ENCODE measurements at regions not wholly inside any gene's neighbourhood (a gene's known extent, or its start where the extent isn't known, plus 50 kb on each side); places are given as distances from the start of the nearest gene placed in this dataset.

DNA sequence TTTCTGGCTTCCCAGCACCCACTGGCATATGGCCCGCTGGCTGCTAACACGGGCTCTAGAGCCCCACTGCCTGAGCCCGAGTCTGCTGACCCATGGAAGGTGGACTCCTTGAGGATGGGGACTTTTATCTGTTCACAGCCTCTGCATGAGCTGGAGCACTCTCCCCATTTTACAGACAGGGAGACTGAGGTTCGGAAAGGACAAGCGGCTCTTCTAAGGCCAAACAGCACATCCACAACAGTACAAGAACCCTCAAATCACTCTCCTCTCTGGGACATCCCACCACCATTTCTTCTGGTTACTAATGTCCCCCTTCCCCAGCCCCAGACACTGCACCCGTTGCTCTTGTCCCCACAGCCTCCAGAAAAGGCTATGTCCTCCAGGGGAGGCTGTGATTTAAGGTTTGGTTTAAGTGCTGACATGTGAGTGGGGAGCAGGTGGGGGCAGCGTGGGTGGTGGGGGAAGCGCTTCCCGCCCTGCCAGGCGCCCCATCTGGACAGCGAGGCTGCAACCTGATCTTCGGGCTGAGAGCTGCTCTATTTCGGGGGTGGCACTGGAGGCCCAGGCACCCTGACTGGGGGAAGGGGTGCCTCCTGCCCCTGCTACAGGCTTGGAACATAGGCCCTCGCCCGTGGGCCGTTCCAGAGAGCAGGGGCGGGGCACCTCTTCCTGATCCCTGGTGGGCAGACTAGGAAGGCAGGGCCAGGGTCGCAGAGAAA lies 104.8 kb upstream of the WNT4 start:
- no peak for DNase-seq (ENCODE audit: low spot score)
- ATAC-seq = no peak
- no peak overlapping the region for H2AFZ ChIP-seq (ENCODE audit: low read length)
- CTCF ChIA-PET (ENCODE audit: low intra/inter-chr PET ratio, low total read pairs) = no interaction called here
- no peak for FAIRE-seq
- H3K79me2 ChIP-seq (ENCODE audit: insufficient read depth, low read length) = no peaks in the 10 kb centered on the region
- intact Hi-C loops (cut with micrococcal nuclease; ENCODE audit: unreplicated experiment) (no loop called here), in situ Hi-C loops (cut with HindIII; ENCODE audit: extremely low pct_ligation_motif_present, low pct_unique_long_range_greater_than_20kb) (no loop called here)
- TF ChIP-seq ATF7 (IDR thresholded peaks at IDR 0.05) = no peak
- TF ChIP-seq ATF7 (CRISPR knock-in tag; IDR thresholded peaks at IDR 0.05) = no peak
- TF ChIP-seq HNRNPK (IDR thresholded peaks at IDR 0.05; ENCODE audit: low read depth, low read length, poor library complexity, severe bottlenecking) = no peak
- no peak for TF ChIP-seq YY1 (IDR thresholded peaks at IDR 0.05; ENCODE audit: insufficient read depth, insufficient replicate concordance, low read depth, low read length)
- TF ChIP-seq, protein P1, sequence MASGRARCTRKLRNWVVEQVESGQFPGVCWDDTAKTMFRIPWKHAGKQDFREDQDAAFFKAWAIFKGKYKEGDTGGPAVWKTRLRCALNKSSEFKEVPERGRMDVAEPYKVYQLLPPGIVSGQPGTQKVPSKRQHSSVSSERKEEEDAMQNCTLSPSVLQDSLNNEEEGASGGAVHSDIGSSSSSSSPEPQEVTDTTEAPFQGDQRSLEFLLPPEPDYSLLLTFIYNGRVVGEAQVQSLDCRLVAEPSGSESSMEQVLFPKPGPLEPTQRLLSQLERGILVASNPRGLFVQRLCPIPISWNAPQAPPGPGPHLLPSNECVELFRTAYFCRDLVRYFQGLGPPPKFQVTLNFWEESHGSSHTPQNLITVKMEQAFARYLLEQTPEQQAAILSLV (CRISPR knock-in tag; IDR thresholded peaks at IDR 0.05; ENCODE audit: borderline replicate concordance) = no peak
- TF ChIP-seq, protein P2, sequence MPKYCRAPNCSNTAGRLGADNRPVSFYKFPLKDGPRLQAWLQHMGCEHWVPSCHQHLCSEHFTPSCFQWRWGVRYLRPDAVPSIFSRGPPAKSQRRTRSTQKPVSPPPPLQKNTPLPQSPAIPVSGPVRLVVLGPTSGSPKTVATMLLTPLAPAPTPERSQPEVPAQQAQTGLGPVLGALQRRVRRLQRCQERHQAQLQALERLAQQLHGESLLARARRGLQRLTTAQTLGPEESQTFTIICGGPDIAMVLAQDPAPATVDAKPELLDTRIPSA (CRISPR knock-in tag; IDR thresholded peaks at IDR 0.05; ENCODE audit: borderline replicate concordance) = no peak
- no peak for TF ChIP-seq FIP1L1 (IDR thresholded peaks at IDR 0.05; ENCODE audit: borderline replicate concordance, insufficient read depth, low read depth, low read length)
- TF ChIP-seq ZNF101 (CRISPR knock-in tag; IDR thresholded peaks at IDR 0.05; ENCODE audit: borderline replicate concordance, low read depth) = no peak
- TF ChIP-seq ETV5 (CRISPR knock-in tag; IDR thresholded peaks at IDR 0.05; ENCODE audit: borderline replicate concordance) = no peak
- POLR2A ChIA-PET = no interaction called here
- H3K4me2 ChIP-seq (ENCODE audit: low read depth, low read length) = no peak overlapping the region
- H3K9ac ChIP-seq (ENCODE audit: insufficient read depth, low read depth, low read length) = no peak overlapping the region
- no peak overlapping the region for H3K27ac ChIP-seq (ENCODE audit: extremely low read length, insufficient read depth, low read length)
- peaks cover 9 to 58% of the 10 kb centered on the region in 2 experiments; a peak in 4 of 5 replicates for H3K27me3 ChIP-seq (ENCODE audit: control insufficient read depth in 1 of 2, insufficient read depth in 2 of 2, low read length in 2 of 2)
- no TSS peak for BruUV-seq (replicated peaks)
- H3K9me3 ChIP-seq (ENCODE audit: low read length) = no peaks in the 10 kb centered on the region
- no peak overlapping the region for H3K4me3 ChIP-seq (replicated peaks in 1 of 3; ENCODE audit: insufficient read depth in 1 of 3, low read depth in 2 of 3, low read length in 3 of 3)
- no peaks in the 10 kb centered on the region for H4K20me1 ChIP-seq (ENCODE audit: insufficient read depth, low read length)
- no peaks in the 10 kb centered on the region for H3K4me1 ChIP-seq (ENCODE audit: insufficient read depth, low read length)
- no peaks in the 10 kb centered on the region for H3K36me3 ChIP-seq (replicated peaks in 1 of 2; ENCODE audit: control insufficient read depth in 1 of 2, insufficient read depth in 2 of 2, low read length in 2 of 2)
- WGBS (ENCODE audit: low lambda C conversion rate) = 51% methylated on average over 8 of the region's 18 CpGs

Data from HepG2 (cell line).